LoVo (cell line): ENCODE measurements at regions not wholly inside any gene's neighbourhood (a gene's known extent, or its start where the extent isn't known, plus 50 kb on each side); places are given as distances from the start of the nearest gene placed in this dataset.

Experiments
- DNase-seq: peaks from one replicate; pipeline ENCODE4 v3.0.0-alpha.2; 2016; ENCODE audit warnings: low spot score

GRCh38 chr1:29707796-29708195 is 471.5 kb downstream of the PTPRU start:
- no peak for DNase-seq

GRCh38 chr1:29706936-29707335 is 470.6 kb downstream of the PTPRU start:
- no peak for DNase-seq

GRCh38 chr1:29704430-29704829 is 468.1 kb downstream of the PTPRU start:
- DNase-seq = no peak

- peak; percentile 40 for DNase-seq
Measured at GRCh38 chr1:29703596-29704370, 467.5 kb downstream of the PTPRU start.

GRCh38 chr1:29700491-29700890 is 464.2 kb downstream of the PTPRU start:
- DNase-seq = no peak

GRCh38 chr1:29698626-29699025 is 462.3 kb downstream of the PTPRU start:
- no peak for DNase-seq

GRCh38 chr1:29698033-29698432 is 461.7 kb downstream of the PTPRU start:
- DNase-seq = peak; percentile 26

- DNase-seq = no peak
Measured at GRCh38 chr1:29697391-29697780, 461.1 kb downstream of the PTPRU start.

- no peak for DNase-seq
Measured at GRCh38 chr1:29696656-29697390, 460.5 kb downstream of the PTPRU start.

GRCh38 chr1:29695803-29696202 is 459.5 kb downstream of the PTPRU start:
- DNase-seq = no peak

GRCh38 chr1:29695036-29695435 is 458.7 kb downstream of the PTPRU start:
- no peak for DNase-seq

GRCh38 chr1:29691499-29691898 is 455.2 kb downstream of the PTPRU start:
- no peak for DNase-seq

- DNase-seq = no peak
Measured at GRCh38 chr1:29690156-29690555, 453.8 kb downstream of the PTPRU start.

GRCh38 chr1:29689372-29690030 is 453.2 kb downstream of the PTPRU start:
- DNase-seq = no peak

GRCh38 chr1:29688471-29689365 is 452.4 kb downstream of the PTPRU start:
- DNase-seq = no peak

GRCh38 chr1:29687601-29688244 is 451.4 kb downstream of the PTPRU start:
- no peak for DNase-seq

- DNase-seq = no peak
Measured at GRCh38 chr1:29687166-29687565, 450.8 kb downstream of the PTPRU start.

GRCh38 chr1:29686012-29686930 is 449.9 kb downstream of the PTPRU start:
- DNase-seq = no peak

GRCh38 chr1:29685387-29685786 is 449.1 kb downstream of the PTPRU start:
- DNase-seq = no peak

- DNase-seq = no peak
Measured at GRCh38 chr1:29684141-29684540, 447.8 kb downstream of the PTPRU start.
